Neuronal stem cell (in vitro differentiated cells): ENCODE measurements at regions not wholly inside any gene's neighbourhood (a gene's known extent, or its start where the extent isn't known, plus 50 kb on each side); places are given as distances from the start of the nearest gene placed in this dataset.

Experiments
- DNase-seq: peaks from one replicate; pipeline ENCODE4 v3.0.0-alpha.2; 2013; ENCODE audit warnings: low spot score
- H2AFZ ChIP-seq: one replicate; pipeline ENCODE4 v1.6.1; 2013; ENCODE audit warnings: mild to moderate bottlenecking, low read length, inconsistent platforms
- H2AK5ac ChIP-seq: 2 replicates; pipeline ENCODE4 v1.6.1; 2013; ENCODE audit warnings: low read depth, mild to moderate bottlenecking, inconsistent platforms, low read length, moderate library complexity, mixed read lengths
- H2BK120ac ChIP-seq: 2 replicates; pipeline ENCODE4 v1.6.1; 2013; ENCODE audit warnings: low read depth, mild to moderate bottlenecking, inconsistent platforms, low read length, moderate library complexity, mixed read lengths
- H2BK12ac ChIP-seq: one replicate; pipeline ENCODE4 v1.6.1; 2013; ENCODE audit warnings: low read length, inconsistent platforms
- H2BK15ac ChIP-seq: 2 replicates; pipeline ENCODE4 v1.6.1; 2013; ENCODE audit warnings: mild to moderate bottlenecking, low read length, inconsistent platforms, mixed read lengths
- H2BK5ac ChIP-seq: one replicate; pipeline ENCODE4 v1.6.1; 2013; ENCODE audit warnings: inconsistent platforms, mild to moderate bottlenecking, low read length, moderate library complexity
- H3K14ac ChIP-seq: one replicate; pipeline ENCODE4 v1.6.1; 2013; ENCODE audit warnings: low read length, inconsistent platforms
- H3K18ac ChIP-seq: 2 replicates; pipeline ENCODE4 v1.6.1; 2013; ENCODE audit warnings: low read length, inconsistent platforms
- H3K23ac ChIP-seq: 2 replicates; pipeline ENCODE4 v1.6.1; 2013; ENCODE audit warnings: low read depth, mild to moderate bottlenecking, mixed read lengths, low read length, inconsistent platforms; ENCODE audit not compliant: poor library complexity
- H3K27ac ChIP-seq: replicated peaks from 3 replicates; pipeline ENCODE4 v1.5.1; 2013; ENCODE audit warnings: low read length, inconsistent platforms
- H3K27me3 ChIP-seq, 3 experiments: 2 replicates each; pipeline ENCODE4 v1.6.1; 2013; ENCODE audit warnings: low read length in 3 of 3, mild to moderate bottlenecking in 2 of 3, inconsistent platforms in 1 of 3, low read depth in 1 of 3, mixed read lengths in 1 of 3, moderate library complexity in 1 of 3; ENCODE audit not compliant: control insufficient read depth in 3 of 3, insufficient read depth in 3 of 3
- H3K36me3 ChIP-seq, 2 donors: replicated peaks in 1 of 2; 2 replicates each; pipeline ENCODE4 v1.6.1; 2013; ENCODE audit warnings: low read length in 2 of 2; ENCODE audit not compliant: control insufficient read depth in 2 of 2, insufficient read depth in 2 of 2
- H3K4ac ChIP-seq: 2 replicates; pipeline ENCODE4 v1.6.1; 2013; ENCODE audit warnings: inconsistent platforms, mild to moderate bottlenecking, low read length, moderate library complexity
- H3K4me1 ChIP-seq, 2 donors: 1 replicate in 1 of 2; 2 replicates in 1 of 2; pipeline ENCODE4 v1.6.1; 2013; ENCODE audit warnings: low read length in 2 of 2, low read depth in 1 of 2; ENCODE audit not compliant: control insufficient read depth in 2 of 2, insufficient read depth in 1 of 2
- H3K4me2 ChIP-seq: one replicate; pipeline ENCODE4 v1.6.1; 2013; ENCODE audit warnings: mild to moderate bottlenecking, low read length, inconsistent platforms; ENCODE audit not compliant: insufficient read depth, poor library complexity, severe bottlenecking
- H3K4me3 ChIP-seq, 2 donors: 2 replicates each; pipeline ENCODE4 v1.5.1; 2013; ENCODE audit warnings: low read length in 2 of 2, mild to moderate bottlenecking in 2 of 2, inconsistent platforms in 1 of 2, moderate library complexity in 1 of 2
- H3K79me1 ChIP-seq: one replicate; pipeline ENCODE4 v1.6.1; 2013; ENCODE audit warnings: low read depth, mild to moderate bottlenecking, inconsistent platforms, low read length, moderate library complexity
- H3K9ac ChIP-seq: one replicate; pipeline ENCODE4 v1.6.1; 2013; ENCODE audit warnings: mild to moderate bottlenecking, low read depth, low read length, inconsistent platforms; ENCODE audit not compliant: poor library complexity
- H3K9me3 ChIP-seq, 2 donors: replicated peaks in 1 of 2; 2 replicates each; pipeline versions ENCODE3 to v1.6.1; 2013; ENCODE audit warnings: low read length in 2 of 2, mild to moderate bottlenecking in 2 of 2, inconsistent platforms in 1 of 2, low read depth in 1 of 2, mixed read lengths in 1 of 2, moderate library complexity in 1 of 2; ENCODE audit not compliant: control insufficient read depth in 2 of 2, insufficient read depth in 1 of 2
- H4K8ac ChIP-seq: one replicate; pipeline ENCODE4 v1.6.1; 2013; ENCODE audit warnings: low read depth, mild to moderate bottlenecking, inconsistent platforms, low read length, moderate library complexity
- H4K91ac ChIP-seq: one replicate; pipeline ENCODE4 v1.6.1; 2013; ENCODE audit warnings: low read length, low read depth, mild to moderate bottlenecking, inconsistent platforms; ENCODE audit not compliant: poor library complexity
- WGBS, 2 donors: extraction: QIAGEN DNeasy Blood & Tissue Kit; methylation state at CpG; one replicate each; pipeline ENCODE4 v1.1.7; 2013; ENCODE audit warnings: missing lambda C conversion rate in 2 of 2, mixed read lengths in 1 of 2; ENCODE audit not compliant: insufficient read length in 2 of 2, insufficient replicate concordance in 1 of 2; ENCODE audit errors: extremely low coverage in 2 of 2; 5-methylcytosine and 5-hydroxymethylcytosine counted together

DNA sequence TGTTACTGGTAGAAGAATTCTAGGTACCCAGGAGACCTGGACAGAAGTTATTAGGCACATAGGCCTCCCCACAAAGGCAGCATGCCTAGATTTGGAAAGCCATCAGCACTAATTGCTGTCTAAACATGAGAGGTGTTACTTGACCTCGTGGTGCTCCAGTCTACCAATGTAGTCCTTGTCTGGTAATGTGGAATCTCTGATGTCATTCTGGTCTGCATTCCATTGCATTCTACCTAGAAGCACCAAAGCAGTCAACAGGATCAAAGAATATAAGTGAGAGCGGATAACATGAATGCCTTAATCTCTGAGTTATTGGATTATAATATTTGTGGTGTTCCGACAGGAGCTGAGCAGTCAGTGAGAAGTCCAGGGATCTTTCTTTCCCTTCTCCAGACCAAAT lies 175.2 kb downstream of the PSAT1 start:
- H3K4me2 ChIP-seq, result no peak overlapping the region
- no peak overlapping the region for H3K4ac ChIP-seq
- no peak overlapping the region for H3K27ac ChIP-seq
- no peak overlapping the region for H2AFZ ChIP-seq
- no peak overlapping the region for H4K8ac ChIP-seq
- no peak overlapping the region for H3K9ac ChIP-seq
- no peak for DNase-seq
- no peak overlapping the region for H2BK120ac ChIP-seq
- H3K27me3 ChIP-seq, result no peaks in the 10 kb centered on the region
- H2AK5ac ChIP-seq, result no peak overlapping the region
- H3K4me1 ChIP-seq, result peaks cover 0 to 5% of the 10 kb centered on the region in 2 donors
- H3K18ac ChIP-seq, result no peak overlapping the region
- H2BK5ac ChIP-seq, result no peak overlapping the region
- H3K79me1 ChIP-seq, result no peaks in the 10 kb centered on the region
- H2BK15ac ChIP-seq, result no peak overlapping the region
- no peak overlapping the region for H2BK12ac ChIP-seq
- WGBS, 2 donors, result no CpG with 5 or more reads among the region's 3 CpGs
- no peak overlapping the region for H3K23ac ChIP-seq
- no peak overlapping the region for H3K14ac ChIP-seq
- H3K4me3 ChIP-seq, result no peak overlapping the region
- H3K36me3 ChIP-seq, result no peaks in the 10 kb centered on the region
- H3K9me3 ChIP-seq, result peaks cover 0 to 2% of the 10 kb centered on the region in 2 donors
- H4K91ac ChIP-seq, result no peak overlapping the region

DNA sequence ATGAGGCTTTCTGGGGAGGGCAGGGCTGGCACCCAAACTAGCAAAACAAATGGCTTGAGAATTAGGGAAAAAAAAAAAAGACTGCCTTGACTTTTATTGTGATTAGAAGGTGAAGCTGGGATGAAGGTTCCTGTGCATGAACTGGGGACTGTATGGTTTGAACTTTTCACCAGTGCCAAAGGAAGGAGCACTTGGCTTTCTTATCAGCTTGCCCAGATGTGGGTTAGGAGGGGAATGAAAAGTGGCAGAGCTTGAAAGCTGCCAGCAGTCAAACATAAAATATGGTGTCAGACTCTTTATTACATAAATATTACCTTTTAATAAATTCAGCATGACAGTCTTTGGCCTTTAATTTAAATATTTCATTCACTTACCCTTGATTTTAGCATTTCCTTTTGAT lies 182.5 kb downstream of the PSAT1 start:
- Histone ChIP-seq H2BK15ac (no peak overlapping the region), H3K27me3 (no peaks in the 10 kb centered on the region), H2BK12ac (no peak overlapping the region), H2BK120ac (no peak overlapping the region), H3K4me3 (no peak overlapping the region), H3K27ac (no peak overlapping the region), H3K9me3 (peaks cover 0 to 2% of the 10 kb centered on the region in 2 donors), H3K4me1 (no peaks in the 10 kb centered on the region), H3K14ac (no peak overlapping the region), H3K23ac (no peak overlapping the region), H2AFZ (no peak overlapping the region), H3K79me1 (no peaks in the 10 kb centered on the region), H2AK5ac (no peak overlapping the region), H2BK5ac (no peak overlapping the region), H3K9ac (no peak overlapping the region), H4K91ac (no peak overlapping the region), H3K4me2 (no peak overlapping the region), H3K4ac (no peak overlapping the region), H3K18ac (no peak overlapping the region), H3K36me3 (no peaks in the 10 kb centered on the region), H4K8ac (no peak overlapping the region)
- DNase-seq, result no peak

DNA sequence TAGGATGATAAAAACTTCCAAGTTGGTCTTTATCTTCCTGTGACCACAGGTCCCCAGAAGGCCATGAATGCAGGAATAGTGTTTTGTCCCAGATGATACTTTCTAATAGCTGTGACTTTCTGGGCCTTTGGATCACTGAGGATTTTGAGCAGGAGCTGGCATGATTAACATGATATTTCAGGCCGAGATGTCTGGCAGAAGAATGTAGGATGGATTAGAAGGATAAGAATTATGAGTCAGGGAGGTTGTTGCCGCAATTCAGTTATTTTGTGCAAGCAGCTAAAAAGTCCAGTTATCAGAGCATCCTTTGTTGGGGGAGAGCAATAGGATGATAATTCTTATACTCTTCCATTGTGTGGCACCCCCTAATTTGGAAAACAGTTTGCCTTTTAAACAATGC lies 189.7 kb downstream of the PSAT1 start:
- Histone ChIP-seq H2AK5ac (no peak overlapping the region), H3K4me3 (no peak overlapping the region), H3K79me1 (no peaks in the 10 kb centered on the region), H3K4me1 (peaks cover 0 to 5% of the 10 kb centered on the region in 2 donors), H2BK5ac (no peak overlapping the region), H3K9ac (no peak overlapping the region), H4K8ac (no peak overlapping the region), H3K14ac (no peak overlapping the region), H3K9me3 (no peaks in the 10 kb centered on the region), H4K91ac (no peak overlapping the region), H3K27me3 (no peaks in the 10 kb centered on the region), H3K4ac (no peak overlapping the region), H2AFZ (no peak overlapping the region), H3K27ac (no peak overlapping the region), H3K18ac (no peak overlapping the region), H3K4me2 (no peak overlapping the region), H3K23ac (no peak overlapping the region), H2BK120ac (no peak overlapping the region), H2BK15ac (no peak overlapping the region), H3K36me3 (no peaks in the 10 kb centered on the region), H2BK12ac (no peak overlapping the region)
- no CpG with 5 or more reads among the region's 2 CpGs for WGBS, 2 donors
- no peak for DNase-seq

DNA sequence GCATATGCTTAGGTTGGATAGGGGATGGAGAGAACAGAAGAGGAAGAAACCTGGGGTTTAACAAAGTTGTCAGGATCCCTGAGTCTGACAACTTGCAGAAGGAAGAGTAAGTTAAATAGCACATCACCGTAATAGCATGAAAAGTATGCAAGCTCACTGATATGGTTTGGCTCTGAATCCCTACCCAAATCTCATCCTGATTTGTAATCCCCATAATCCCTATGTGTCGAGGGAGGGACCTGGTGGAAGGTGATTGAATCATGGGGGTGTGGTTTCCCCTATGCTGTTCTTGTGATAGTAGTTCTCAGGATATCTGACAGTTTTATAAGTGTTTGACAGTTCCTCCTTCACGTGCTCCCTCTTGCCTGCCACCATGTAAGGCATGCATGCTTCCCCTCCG lies 193.3 kb downstream of the PSAT1 start:
- Histone ChIP-seq H3K27ac (no peak overlapping the region), H3K4ac (no peak overlapping the region), H3K18ac (no peak overlapping the region), H3K36me3 (no peaks in the 10 kb centered on the region), H3K27me3 (no peaks in the 10 kb centered on the region), H2BK5ac (no peak overlapping the region), H3K4me1 (peaks cover 0 to 7% of the 10 kb centered on the region in 2 donors), H2BK15ac (no peak overlapping the region), H3K9me3 (no peaks in the 10 kb centered on the region), H3K14ac (no peak overlapping the region), H2AFZ (no peak overlapping the region), H4K91ac (no peak overlapping the region), H2BK12ac (no peak overlapping the region), H2AK5ac (no peak overlapping the region), H3K4me3 (no peak overlapping the region), H4K8ac (no peak overlapping the region), H2BK120ac (no peak overlapping the region), H3K9ac (no peak overlapping the region), H3K79me1 (no peaks in the 10 kb centered on the region), H3K4me2 (no peak overlapping the region), H3K23ac (no peak overlapping the region)
- DNase-seq, result no peak
- no CpG with 5 or more reads among the region's 4 CpGs for WGBS, 2 donors
